Mesothelial cell of epicardium (in vitro differentiated cells): ENCODE measurements at regions not wholly inside any gene's neighbourhood (a gene's known extent, or its start where the extent isn't known, plus 50 kb on each side); places are given as distances from the start of the nearest gene placed in this dataset.

Source experiments
- DNase-seq, 2 experiments: peaks; one replicate each; pipeline ENCODE4 v3.0.0; 2021; ENCODE audit warnings: low spot score in 2 of 2; ENCODE audit not compliant: unreplicated experiment in 2 of 2
- H3K27ac Mint-ChIP-seq: 2 replicates; pipeline ENCODE4 v1.8.0; 2021; ENCODE audit warnings: mixed read lengths
- H3K27me3 Mint-ChIP-seq: 2 replicates; pipeline ENCODE4 v1.8.0; 2021; ENCODE audit warnings: low read depth, mixed read lengths
- H3K36me3 Mint-ChIP-seq: 2 replicates; pipeline ENCODE4 v1.8.0; 2021; ENCODE audit warnings: mixed read lengths
- H3K4me1 Mint-ChIP-seq: 2 replicates; pipeline ENCODE4 v1.8.0; 2021; ENCODE audit warnings: mixed read lengths
- H3K4me3 Mint-ChIP-seq: 2 replicates; pipeline ENCODE4 v1.8.0; 2021; ENCODE audit warnings: mild to moderate bottlenecking, moderate library complexity, mixed read lengths
- H3K9me3 Mint-ChIP-seq: 2 replicates; pipeline ENCODE4 v1.8.0; 2021; ENCODE audit warnings: mixed read lengths
- TF ChIP-seq, protein P1 (sequence below): fragments of 200-600 bp; sonication (generic); IDR thresholded peaks from one replicate; pipeline ENCODE4 v1.5.0; 2021; ENCODE audit warnings: antibody characterized with exemption; ENCODE audit not compliant: unreplicated experiment

DNA sequence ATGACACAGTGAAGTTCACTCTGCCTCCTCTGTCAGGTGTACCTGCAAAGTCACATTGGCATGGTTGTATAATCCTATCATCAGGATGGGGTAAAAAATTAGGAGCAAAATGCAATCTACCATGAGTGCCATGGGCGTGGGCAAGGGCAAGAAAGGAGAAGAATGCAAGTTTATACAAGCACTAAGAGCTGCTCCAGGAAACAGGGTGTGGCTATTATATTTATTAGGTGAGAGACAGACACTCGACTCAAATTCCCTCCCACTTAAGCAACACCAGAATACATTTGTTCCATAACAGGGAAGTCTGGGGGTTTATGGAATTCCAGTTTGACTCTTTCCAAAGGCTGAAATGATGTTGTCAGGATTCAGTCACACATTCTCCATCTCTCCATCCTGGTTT is 378.8 kb downstream of the BCOR start:
- Mint-ChIP-seq H3K4me1 (peaks cover 11% of the 10 kb centered on the region), H3K4me3 (no peak overlapping the region), H3K36me3 (no peaks in the 10 kb centered on the region), H3K27ac (no peak overlapping the region), H3K27me3 (peaks cover 6% of the 10 kb centered on the region), H3K9me3 (peaks cover 11% of the 10 kb centered on the region)
- DNase-seq: no peak
- TF ChIP-seq, protein P1, sequence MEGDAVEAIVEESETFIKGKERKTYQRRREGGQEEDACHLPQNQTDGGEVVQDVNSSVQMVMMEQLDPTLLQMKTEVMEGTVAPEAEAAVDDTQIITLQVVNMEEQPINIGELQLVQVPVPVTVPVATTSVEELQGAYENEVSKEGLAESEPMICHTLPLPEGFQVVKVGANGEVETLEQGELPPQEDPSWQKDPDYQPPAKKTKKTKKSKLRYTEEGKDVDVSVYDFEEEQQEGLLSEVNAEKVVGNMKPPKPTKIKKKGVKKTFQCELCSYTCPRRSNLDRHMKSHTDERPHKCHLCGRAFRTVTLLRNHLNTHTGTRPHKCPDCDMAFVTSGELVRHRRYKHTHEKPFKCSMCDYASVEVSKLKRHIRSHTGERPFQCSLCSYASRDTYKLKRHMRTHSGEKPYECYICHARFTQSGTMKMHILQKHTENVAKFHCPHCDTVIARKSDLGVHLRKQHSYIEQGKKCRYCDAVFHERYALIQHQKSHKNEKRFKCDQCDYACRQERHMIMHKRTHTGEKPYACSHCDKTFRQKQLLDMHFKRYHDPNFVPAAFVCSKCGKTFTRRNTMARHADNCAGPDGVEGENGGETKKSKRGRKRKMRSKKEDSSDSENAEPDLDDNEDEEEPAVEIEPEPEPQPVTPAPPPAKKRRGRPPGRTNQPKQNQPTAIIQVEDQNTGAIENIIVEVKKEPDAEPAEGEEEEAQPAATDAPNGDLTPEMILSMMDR: no peak

DNA sequence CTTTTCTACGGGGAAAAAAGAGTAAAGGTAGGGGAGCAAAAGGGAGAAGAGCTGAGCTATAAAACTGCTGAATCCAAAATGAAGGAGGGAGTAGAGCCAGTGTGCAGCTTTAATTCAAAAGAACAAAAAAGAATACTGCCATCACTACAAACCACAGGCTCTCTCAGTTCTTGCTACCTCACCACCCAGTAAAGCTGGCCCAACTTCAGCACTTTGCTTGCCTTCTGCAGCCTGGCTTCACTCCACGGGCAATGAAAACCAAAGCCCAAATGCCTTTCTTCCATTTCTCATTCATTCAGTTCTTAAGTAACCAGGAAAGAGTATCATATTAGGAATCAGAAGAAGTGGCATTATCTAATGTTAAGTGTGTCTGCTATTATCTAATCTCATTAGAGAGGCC is 376.8 kb downstream of the BCOR start:
- Mint-ChIP-seq H3K36me3 (no peaks in the 10 kb centered on the region), H3K4me1 (peaks cover 12% of the 10 kb centered on the region), H3K27ac (no peak overlapping the region), H3K9me3 (peaks cover 14% of the 10 kb centered on the region), H3K27me3 (peaks cover 6% of the 10 kb centered on the region), H3K4me3 (no peak overlapping the region)
- TF ChIP-seq, protein P1: no peak
- DNase-seq: no peak

DNA sequence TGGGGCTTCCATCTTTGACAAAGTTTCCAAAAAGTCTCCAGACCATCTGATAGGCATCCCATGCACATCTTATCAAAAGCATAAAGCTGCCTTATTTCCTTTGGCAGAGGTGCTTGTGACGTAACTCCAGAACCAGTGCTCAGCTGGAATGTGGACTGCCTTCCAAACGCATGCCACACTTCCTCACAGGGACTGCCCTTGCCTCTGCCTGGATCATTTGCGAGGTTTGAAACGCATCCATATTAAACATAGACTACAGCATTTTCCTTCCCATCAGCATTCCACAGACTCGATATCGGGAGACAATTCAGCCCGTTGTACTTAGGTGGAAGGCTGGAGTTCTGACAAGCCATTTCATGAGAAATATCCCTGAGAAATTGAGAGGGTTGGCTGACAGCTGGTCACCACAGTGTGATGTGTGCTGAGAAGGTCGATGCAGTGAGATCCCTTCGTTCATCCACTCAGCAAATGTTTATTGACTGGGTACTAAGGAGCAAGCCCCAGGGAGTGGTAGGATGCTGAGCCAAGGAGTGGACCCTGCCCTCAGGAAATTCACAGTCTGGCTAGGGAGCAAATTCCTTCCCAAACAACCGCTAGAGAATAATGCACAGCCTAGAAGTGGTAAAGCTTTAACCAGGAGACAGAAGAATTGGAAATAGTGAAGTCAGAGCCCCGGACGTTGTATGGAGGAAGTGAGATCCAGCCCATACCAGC is 376.0 kb downstream of the BCOR start:
- H3K4me3 Mint-ChIP-seq: no peak overlapping the region
- H3K36me3 Mint-ChIP-seq: no peaks in the 10 kb centered on the region
- H3K27ac Mint-ChIP-seq: no peak overlapping the region
- peaks cover 14% of the 10 kb centered on the region for H3K9me3 Mint-ChIP-seq
- peaks cover 15% of the 10 kb centered on the region for H3K4me1 Mint-ChIP-seq
- H3K27me3 Mint-ChIP-seq: peaks cover 6% of the 10 kb centered on the region
- DNase-seq: no peak
- TF ChIP-seq, protein P1: no peak

DNA sequence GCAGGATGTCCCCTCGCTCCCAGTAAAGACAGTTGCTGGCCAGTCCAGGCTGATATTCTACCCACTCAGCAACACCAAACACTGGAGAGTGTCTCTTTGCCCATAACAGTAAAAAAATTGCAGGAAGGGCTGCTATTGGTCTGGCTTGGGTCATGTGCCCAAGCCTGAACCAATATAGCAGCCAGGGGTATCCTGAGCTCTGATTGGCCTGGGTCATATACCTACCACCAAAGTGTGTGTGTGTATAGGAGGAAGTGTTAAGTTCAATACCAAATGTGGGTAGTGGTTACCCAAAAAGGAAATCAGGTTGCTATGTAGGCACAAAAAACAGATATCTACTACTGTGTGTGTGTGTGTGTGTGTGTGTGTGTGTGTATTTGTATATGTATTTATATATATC is 373.2 kb downstream of the BCOR start:
- no peaks in the 10 kb centered on the region for H3K36me3 Mint-ChIP-seq
- H3K4me3 Mint-ChIP-seq: no peak overlapping the region
- no peak for DNase-seq
- H3K9me3 Mint-ChIP-seq: peaks cover 21% of the 10 kb centered on the region
- H3K4me1 Mint-ChIP-seq: peaks cover 28% of the 10 kb centered on the region
- peaks cover 6% of the 10 kb centered on the region for H3K27me3 Mint-ChIP-seq
- TF ChIP-seq, protein P1: no peak
- no peak overlapping the region for H3K27ac Mint-ChIP-seq

DNA sequence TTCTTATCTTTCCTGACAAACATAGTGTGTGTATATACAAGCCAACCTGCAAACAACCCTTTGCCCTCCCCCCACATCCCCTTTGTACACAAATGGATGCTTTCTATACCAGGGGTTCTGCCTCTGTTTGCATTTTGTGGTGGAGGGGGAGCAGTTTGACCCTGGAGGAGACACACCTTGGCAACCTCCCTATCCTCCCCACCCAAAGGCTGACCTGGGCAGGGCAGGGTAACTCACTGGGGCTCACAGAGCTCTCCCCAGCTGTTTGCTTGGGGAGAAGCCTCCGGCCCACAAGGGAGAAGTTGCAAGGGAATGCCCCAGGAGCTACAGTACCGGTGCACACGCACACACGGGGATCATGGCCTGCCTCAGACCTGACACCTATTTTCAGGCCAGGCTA is 372.6 kb downstream of the BCOR start:
- Mint-ChIP-seq H3K27ac (no peak overlapping the region), H3K36me3 (no peaks in the 10 kb centered on the region), H3K4me1 (peaks cover 30% of the 10 kb centered on the region), H3K27me3 (peaks cover 6% of the 10 kb centered on the region), H3K4me3 (no peak overlapping the region), H3K9me3 (peaks cover 21% of the 10 kb centered on the region)
- TF ChIP-seq, protein P1: no peak
- no peak for DNase-seq
